Cardiac muscle cell (in vitro differentiated cells and primary cell): ENCODE measurements at regions not wholly inside any gene's neighbourhood (a gene's known extent, or its start where the extent isn't known, plus 50 kb on each side); places are given as distances from the start of the nearest gene placed in this dataset.

Experiments
- DNase-seq, 2 donors: peaks; one replicate each; pipeline versions ENCODE4 v3.0.0 to v3.0.0-alpha.2; 2010 to 2017; ENCODE audit warnings: low read depth in 1 of 2, low spot score in 1 of 2
- H3K27ac ChIP-seq: fragments of 200-600 bp; sonication (generic); 2 replicates; pipeline ENCODE4 v1.5.1; 2016
- H3K27me3 ChIP-seq: fragments of 200-600 bp; sonication (generic); 2 replicates; pipeline ENCODE4 v1.6.0; 2016; ENCODE audit warnings: control low read depth
- H3K36me3 ChIP-seq: fragments of 200-600 bp; sonication (generic); 2 replicates; pipeline ENCODE4 v1.5.1; 2016; ENCODE audit warnings: control low read depth
- H3K4me1 ChIP-seq: fragments of 200-600 bp; sonication (generic); 2 replicates; pipeline ENCODE4 v1.8.1; 2017; ENCODE audit warnings: low read depth, mild to moderate bottlenecking, mixed run types
- H3K4me3 ChIP-seq: fragments of 200-600 bp; sonication (generic); 2 replicates; pipeline ENCODE4 v1.5.1; 2016; ENCODE audit warnings: mild to moderate bottlenecking
- H3K9me3 ChIP-seq: fragments of 200-600 bp; sonication (generic); 2 replicates; pipeline ENCODE4 v1.5.1; 2017; ENCODE audit warnings: low read depth, mild to moderate bottlenecking, control low read depth
- CTCF ChIP-seq: IDR thresholded peaks from 2 replicates; pipeline ENCODE4 v1.5.1; 2012; ENCODE audit warnings: low read depth, mild to moderate bottlenecking, low read length

GRCh38 chr1:163730411-163730821 is 408.7 kb downstream of the NUF2 start:
- Histone ChIP-seq H3K4me3 (no peak overlapping the region), H3K27ac (no peak overlapping the region), H3K4me1 (no peaks in the 10 kb centered on the region), H3K9me3 (no peaks in the 10 kb centered on the region), H3K36me3 (no peaks in the 10 kb centered on the region), H3K27me3 (no peaks in the 10 kb centered on the region)
- TF ChIP-seq CTCF: no peak
- DNase-seq: no peak

- H3K4me3 ChIP-seq: no peak overlapping the region
- H3K27ac ChIP-seq: no peak overlapping the region
- H3K27me3 ChIP-seq: no peaks in the 10 kb centered on the region
- H3K4me1 ChIP-seq: no peaks in the 10 kb centered on the region
- no peaks in the 10 kb centered on the region for H3K9me3 ChIP-seq
- H3K36me3 ChIP-seq: no peaks in the 10 kb centered on the region
- no peak for DNase-seq
- TF ChIP-seq CTCF: no peak
Measured at GRCh38 chr1:163737261-163737660, 415.5 kb downstream of the NUF2 start.

- no peak overlapping the region for H3K4me3 ChIP-seq
- H3K27me3 ChIP-seq: no peaks in the 10 kb centered on the region
- H3K9me3 ChIP-seq: no peaks in the 10 kb centered on the region
- H3K4me1 ChIP-seq: peaks cover 5% of the 10 kb centered on the region
- DNase-seq: no peak
- no peak overlapping the region for H3K27ac ChIP-seq
- H3K36me3 ChIP-seq: no peaks in the 10 kb centered on the region
- no peak for TF ChIP-seq CTCF
Measured at GRCh38 chr1:163744301-163744887, 422.6 kb downstream of the NUF2 start.

- no peaks in the 10 kb centered on the region for H3K9me3 ChIP-seq
- no peak overlapping the region for H3K27ac ChIP-seq
- no peak overlapping the region for H3K4me3 ChIP-seq
- no peaks in the 10 kb centered on the region for H3K36me3 ChIP-seq
- DNase-seq: no peak
- no peaks in the 10 kb centered on the region for H3K27me3 ChIP-seq
- peaks cover 5% of the 10 kb centered on the region for H3K4me1 ChIP-seq
- no peak for TF ChIP-seq CTCF
Measured at GRCh38 chr1:163745204-163745603, 423.4 kb downstream of the NUF2 start.

- H3K9me3 ChIP-seq: no peaks in the 10 kb centered on the region
- H3K4me3 ChIP-seq: no peak overlapping the region
- peaks cover 5% of the 10 kb centered on the region for H3K4me1 ChIP-seq
- DNase-seq: no peak
- H3K36me3 ChIP-seq: no peaks in the 10 kb centered on the region
- no peak overlapping the region for H3K27ac ChIP-seq
- H3K27me3 ChIP-seq: no peaks in the 10 kb centered on the region
- no peak for TF ChIP-seq CTCF
Measured at GRCh38 chr1:163747261-163747660, 425.5 kb downstream of the NUF2 start.

GRCh38 chr1:163747855-163748254 is 426.1 kb downstream of the NUF2 start:
- H3K4me1 ChIP-seq: peaks cover 5% of the 10 kb centered on the region
- no peaks in the 10 kb centered on the region for H3K36me3 ChIP-seq
- H3K4me3 ChIP-seq: no peak overlapping the region
- DNase-seq: peak in 1 of 2 donors; percentile 9
- no peaks in the 10 kb centered on the region for H3K9me3 ChIP-seq
- H3K27me3 ChIP-seq: no peaks in the 10 kb centered on the region
- no peak for TF ChIP-seq CTCF
- no peak overlapping the region for H3K27ac ChIP-seq
